Psoas muscle (tissue), 7 donors: ENCODE measurements at regions not wholly inside any gene's neighbourhood (a gene's known extent, or its start where the extent isn't known, plus 50 kb on each side); places are given as distances from the start of the nearest gene placed in this dataset.

Source experiments
- ATAC-seq, 4 donors: fragments of 200-7000 bp; cut with Tn5 transposase; one replicate each; pipeline ENCODE4 v1.9.1; 2020; ENCODE audit warnings: moderate library complexity in 3 of 4, mild to moderate bottlenecking in 2 of 4
- DNase-seq, 2 donors: peaks; one replicate each; pipeline ENCODE4 v3.0.0-alpha.2; 2020
- H3K27ac ChIP-seq: fragments of 200-600 bp; one replicate; pipeline ENCODE4 v1.8.0; 2022
- H3K27me3 ChIP-seq, 3 donors: fragments of 200-600 bp in 1 of 3; one replicate each; pipeline versions ENCODE4 v1.6.1 to v1.8.0; 2013 to 2022; ENCODE audit warnings: low read length in 2 of 3, mild to moderate bottlenecking in 2 of 3, moderate library complexity in 1 of 3; ENCODE audit not compliant: insufficient read depth in 3 of 3
- H3K36me3 ChIP-seq, 2 donors: fragments of 200-600 bp in 1 of 2; one replicate each; pipeline versions ENCODE4 v1.6.1 to v1.8.0; 2013 to 2022; ENCODE audit warnings: low read depth in 1 of 2, mild to moderate bottlenecking in 1 of 2, moderate library complexity in 1 of 2; ENCODE audit not compliant: insufficient read depth in 1 of 2
- H3K4me1 ChIP-seq: fragments of 200-600 bp; one replicate; pipeline ENCODE4 v1.8.0; 2022
- H3K4me3 ChIP-seq: fragments of 200-600 bp; one replicate; pipeline ENCODE4 v1.8.0; 2022; ENCODE audit warnings: mild to moderate bottlenecking
- H3K9me3 ChIP-seq: fragments of 200-600 bp; one replicate; pipeline ENCODE4 v1.8.0; 2022
- WGBS, 3 donors: extraction: QIAGEN DNeasy Blood & Tissue Kit; methylation state at CpG; one replicate each; pipeline versions ENCODE4 v1.1.6 to v1.1.7; 2013; 5-methylcytosine and 5-hydroxymethylcytosine counted together
- intact Hi-C, 2 donors: fragments of 100-400 bp; cut with DNase I; formaldehyde crosslinking; loops; one replicate each; pipeline versions ENCODE4 v1.11.0 to v1.14.2; 2022
- TF ChIP-seq, protein P1 (sequence below): fragments of 200-600 bp; IDR thresholded peaks from one replicate; pipeline ENCODE4 v1.8.0; 2022; ENCODE audit warnings: antibody characterized with exemption
- donor health status: healthy with polysubstance abuse.
- donor health status: DM: no; HTN: no; CAD: no; lungs with moderate emphysema.
- donor health status: Bipolar disorder and iron deficiency.
- donor health status: healthy.
- donor health status: DM: yes; HTN: yes; CAD: no.
- donor health status: DM: no; HTN: no; CAD: no.
- donor health status: DM: yes; HTN: yes; CAD: no.

DNA sequence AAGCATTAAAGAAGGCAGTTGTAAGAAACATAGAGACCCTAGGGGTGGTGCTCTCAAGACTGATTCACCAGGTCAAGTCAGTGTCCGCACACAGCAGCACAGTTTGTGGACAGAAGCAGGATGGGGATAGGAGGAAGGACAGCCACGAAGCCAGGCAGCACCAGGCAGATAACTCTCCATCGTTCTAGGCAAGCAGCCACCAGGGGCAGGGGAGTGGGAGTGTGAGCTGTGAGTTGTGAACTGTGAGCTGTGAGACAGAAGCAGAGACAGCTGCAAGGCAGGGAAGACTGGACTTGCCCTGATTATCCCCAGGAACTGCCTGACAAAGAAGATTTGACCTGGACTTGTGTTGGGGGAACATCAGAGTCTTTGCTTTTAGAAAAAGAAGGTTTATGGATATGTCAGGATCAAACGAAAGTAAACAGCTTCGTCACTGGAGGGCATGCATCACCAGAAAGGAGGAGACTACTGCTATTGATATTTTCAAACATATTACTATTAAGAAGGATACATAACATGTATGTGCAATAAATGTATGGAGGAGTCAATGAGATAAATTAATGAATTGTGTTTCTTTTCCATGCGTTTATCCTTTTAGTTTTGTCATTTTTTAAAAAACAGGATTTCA, 286.1 kb downstream of the IRS2 start:
- H3K4me3 ChIP-seq = no peak overlapping the region
- TF ChIP-seq, protein P1, sequence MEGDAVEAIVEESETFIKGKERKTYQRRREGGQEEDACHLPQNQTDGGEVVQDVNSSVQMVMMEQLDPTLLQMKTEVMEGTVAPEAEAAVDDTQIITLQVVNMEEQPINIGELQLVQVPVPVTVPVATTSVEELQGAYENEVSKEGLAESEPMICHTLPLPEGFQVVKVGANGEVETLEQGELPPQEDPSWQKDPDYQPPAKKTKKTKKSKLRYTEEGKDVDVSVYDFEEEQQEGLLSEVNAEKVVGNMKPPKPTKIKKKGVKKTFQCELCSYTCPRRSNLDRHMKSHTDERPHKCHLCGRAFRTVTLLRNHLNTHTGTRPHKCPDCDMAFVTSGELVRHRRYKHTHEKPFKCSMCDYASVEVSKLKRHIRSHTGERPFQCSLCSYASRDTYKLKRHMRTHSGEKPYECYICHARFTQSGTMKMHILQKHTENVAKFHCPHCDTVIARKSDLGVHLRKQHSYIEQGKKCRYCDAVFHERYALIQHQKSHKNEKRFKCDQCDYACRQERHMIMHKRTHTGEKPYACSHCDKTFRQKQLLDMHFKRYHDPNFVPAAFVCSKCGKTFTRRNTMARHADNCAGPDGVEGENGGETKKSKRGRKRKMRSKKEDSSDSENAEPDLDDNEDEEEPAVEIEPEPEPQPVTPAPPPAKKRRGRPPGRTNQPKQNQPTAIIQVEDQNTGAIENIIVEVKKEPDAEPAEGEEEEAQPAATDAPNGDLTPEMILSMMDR = no peak
- H3K9me3 ChIP-seq = peaks cover 4% of the 10 kb centered on the region
- no peak overlapping the region for H3K27ac ChIP-seq
- DNase-seq = no peak
- no peaks in the 10 kb centered on the region for H3K27me3 ChIP-seq
- no peaks in the 10 kb centered on the region for H3K4me1 ChIP-seq
- 44 to 56% (median 49%) methylated on average over 6 of the region's 6 CpGs for WGBS, 3 donors
- no peak for ATAC-seq
- H3K36me3 ChIP-seq = no peaks in the 10 kb centered on the region
- intact Hi-C loops = no loop called here

DNA sequence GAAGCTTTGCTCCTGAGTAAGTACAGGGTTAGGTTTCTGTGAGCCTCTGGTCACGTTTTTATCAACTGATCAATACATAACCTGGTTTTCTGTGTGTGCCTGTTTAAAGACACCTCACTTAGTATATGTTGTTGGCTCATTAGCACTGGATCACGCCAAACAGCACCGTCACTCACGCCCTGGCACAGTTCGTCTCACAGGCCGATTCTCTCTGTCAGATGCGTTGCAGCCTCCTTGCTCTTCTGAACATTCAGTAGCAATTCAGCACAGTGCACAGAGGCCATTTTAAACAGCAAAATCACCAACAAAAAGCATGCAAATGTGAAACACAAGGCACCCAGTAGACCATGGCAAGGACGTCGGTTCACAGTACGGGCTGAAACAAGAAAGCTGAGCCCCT, 288.5 kb downstream of the IRS2 start:
- peaks cover 0 to 2% (median 0%) of the 10 kb centered on the region in 3 donors for H3K27me3 ChIP-seq
- TF ChIP-seq, protein P1 = no peak
- 83 to 89% (median 85%) methylated on average over 10 of the region's 10 CpGs for WGBS, 3 donors

DNA sequence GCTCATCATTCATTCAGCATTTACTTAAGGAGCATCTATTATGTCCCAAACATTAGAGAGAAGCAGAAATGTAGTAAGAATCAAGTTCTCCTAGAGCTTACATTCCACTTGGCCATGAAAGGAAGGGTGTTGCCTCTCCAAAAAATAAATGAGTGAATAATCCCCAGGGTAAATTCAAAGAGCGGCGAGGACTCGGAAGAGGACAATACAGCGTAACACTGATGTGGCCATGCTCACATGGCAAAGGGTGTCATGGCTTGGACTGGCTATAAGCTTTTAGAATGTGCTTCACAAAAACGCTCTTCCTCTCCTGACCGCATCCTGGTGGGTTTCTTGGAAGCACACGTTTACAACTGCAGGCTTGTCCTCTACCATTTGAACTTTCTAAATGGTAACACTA, 290.2 kb downstream of the IRS2 start:
- TF ChIP-seq, protein P1 = no peak
- no peaks in the 10 kb centered on the region for H3K4me1 ChIP-seq
- WGBS, 3 donors = 68 to 82% (median 71%) methylated on average over 7 of the region's 7 CpGs
- intact Hi-C loops = no loop called here
- no peaks in the 10 kb centered on the region for H3K9me3 ChIP-seq
- H3K27ac ChIP-seq = no peak overlapping the region
- no peak for ATAC-seq
- peaks cover 0 to 2% (median 0%) of the 10 kb centered on the region in 3 donors for H3K27me3 ChIP-seq
- DNase-seq = no peak
- no peak overlapping the region for H3K4me3 ChIP-seq
- no peaks in the 10 kb centered on the region for H3K36me3 ChIP-seq

More for the DNA sequence above, 288.5 kb downstream of the IRS2 start:
- no peak overlapping the region for H3K27ac ChIP-seq
- no peak overlapping the region for H3K4me3 ChIP-seq
- H3K4me1 ChIP-seq = no peaks in the 10 kb centered on the region
- ATAC-seq (no peak), DNase-seq (no peak)
- H3K36me3 ChIP-seq = no peaks in the 10 kb centered on the region
- no peaks in the 10 kb centered on the region for H3K9me3 ChIP-seq
- intact Hi-C loops = no loop called here

DNA sequence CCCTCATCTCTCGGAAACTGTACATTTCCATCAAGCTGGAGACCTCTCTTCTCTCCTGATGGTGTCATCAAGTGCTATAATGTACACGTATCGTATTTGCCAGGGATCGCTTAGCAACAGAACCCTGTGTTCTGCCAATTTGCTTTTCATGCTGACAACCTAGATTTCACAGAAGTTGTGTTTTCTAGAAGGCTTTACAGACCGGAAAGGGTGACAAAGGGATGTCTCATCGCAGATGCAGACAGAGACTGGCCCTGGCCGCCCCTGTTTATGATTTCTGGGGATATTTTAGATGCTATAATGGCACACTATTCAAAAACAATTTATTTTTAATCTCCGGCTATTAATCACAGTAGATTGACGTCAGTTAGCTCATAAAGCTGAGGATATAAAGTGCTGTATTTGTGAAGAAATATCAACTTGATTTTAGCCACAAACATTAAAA, 291.4 kb downstream of the IRS2 start:
- H3K4me1 ChIP-seq = no peaks in the 10 kb centered on the region
- H3K9me3 ChIP-seq = no peaks in the 10 kb centered on the region
- no peaks in the 10 kb centered on the region for H3K36me3 ChIP-seq
- DNase-seq = no peak
- 55 to 61% (median 59%) methylated on average over 9 of the region's 9 CpGs for WGBS, 3 donors
- ATAC-seq = no peak
- no peak overlapping the region for H3K27ac ChIP-seq
- TF ChIP-seq, protein P1 = no peak
- intact Hi-C loops = no loop called here
- no peak overlapping the region for H3K4me3 ChIP-seq
- H3K27me3 ChIP-seq = peaks cover 0 to 2% (median 0%) of the 10 kb centered on the region in 3 donors
